WTC11 (cell line): ENCODE measurements at regions not wholly inside any gene's neighbourhood (a gene's known extent, or its start where the extent isn't known, plus 50 kb on each side); places are given as distances from the start of the nearest gene placed in this dataset.

Experiments used
- ATF1 ChIP-seq: sonication (generic); formaldehyde crosslinking; IDR thresholded peaks from 2 replicates; pipeline ENCODE4 v1.8.1; 2023; ENCODE audit warnings: mild to moderate bottlenecking, moderate library complexity, missing genetic modification reagents
- ATF2 ChIP-seq: sonication (generic); formaldehyde crosslinking; IDR thresholded peaks from 2 replicates; pipeline ENCODE4 v1.8.1; 2022; ENCODE audit warnings: low read depth, missing genetic modification reagents, borderline replicate concordance
- CREM ChIP-seq: sonication (generic); formaldehyde crosslinking; IDR thresholded peaks from 2 replicates; pipeline ENCODE4 v1.8.1; 2022; ENCODE audit warnings: mild to moderate bottlenecking, missing genetic modification reagents, moderate library complexity
- CTCF ChIP-seq: fragments of 200-600 bp; IDR thresholded peaks from 2 replicates; pipeline ENCODE4 v1.8.0; 2022; ENCODE audit warnings: antibody characterized with exemption
- EMX1 ChIP-seq: fragments of 250-450 bp; sonication (Bioruptor Pico); IDR thresholded peaks from 2 replicates; pipeline ENCODE4 v1.8.0; 2021; ENCODE audit warnings: mild to moderate bottlenecking
- NR3C1 ChIP-seq: sonication (generic); formaldehyde crosslinking; conservative IDR thresholded peaks from 2 replicates; pipeline ENCODE4 v1.8.1; 2023; ENCODE audit warnings: low read depth, mild to moderate bottlenecking, missing genetic modification reagents
- ZBTB21 ChIP-seq: sonication (generic); formaldehyde crosslinking; IDR thresholded peaks from 2 replicates; pipeline ENCODE4 v1.8.1; 2023; ENCODE audit warnings: mild to moderate bottlenecking, missing genetic modification reagents, borderline replicate concordance
- TF ChIP-seq, protein P1 (sequence below): sonication (generic); formaldehyde crosslinking; IDR thresholded peaks from 2 replicates; pipeline ENCODE4 v1.8.0; 2022; ENCODE audit warnings: mild to moderate bottlenecking, missing genetic modification reagents
- TF ChIP-seq, protein P2 (sequence below): sonication (generic); formaldehyde crosslinking; IDR thresholded peaks from 2 replicates; pipeline ENCODE4 v1.8.1; 2022; ENCODE audit warnings: mild to moderate bottlenecking, moderate library complexity, missing genetic modification reagents

- TF ChIP-seq CTCF: no peak
- no peak for TF ChIP-seq ATF1
- TF ChIP-seq NR3C1 (CRISPR knock-in tag): no peak
- TF ChIP-seq EMX1: no peak
- TF ChIP-seq, protein P1, sequence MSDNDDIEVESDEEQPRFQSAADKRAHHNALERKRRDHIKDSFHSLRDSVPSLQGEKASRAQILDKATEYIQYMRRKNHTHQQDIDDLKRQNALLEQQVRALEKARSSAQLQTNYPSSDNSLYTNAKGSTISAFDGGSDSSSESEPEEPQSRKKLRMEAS: no peak
- TF ChIP-seq, protein P2, sequence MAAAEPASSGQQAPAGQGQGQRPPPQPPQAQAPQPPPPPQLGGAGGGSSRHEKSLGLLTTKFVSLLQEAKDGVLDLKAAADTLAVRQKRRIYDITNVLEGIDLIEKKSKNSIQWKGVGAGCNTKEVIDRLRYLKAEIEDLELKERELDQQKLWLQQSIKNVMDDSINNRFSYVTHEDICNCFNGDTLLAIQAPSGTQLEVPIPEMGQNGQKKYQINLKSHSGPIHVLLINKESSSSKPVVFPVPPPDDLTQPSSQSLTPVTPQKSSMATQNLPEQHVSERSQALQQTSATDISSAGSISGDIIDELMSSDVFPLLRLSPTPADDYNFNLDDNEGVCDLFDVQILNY (CRISPR knock-in tag): no peak
- no peak for TF ChIP-seq ATF2 (CRISPR knock-in tag)
- no peak for TF ChIP-seq ZBTB21
- no peak for TF ChIP-seq CREM (CRISPR knock-in tag)
These were observed 76.4 kb upstream of the ROBO1 start for GRCh38 chr3:79844176-79844575.
